CD4-positive, alpha-beta T cell treated with Interferon gamma for 1 hour (primary cell): ENCODE measurements at regions not wholly inside any gene's neighbourhood (a gene's known extent, or its start where the extent isn't known, plus 50 kb on each side); places are given as distances from the start of the nearest gene placed in this dataset.

ENCODE experiments used
- DNase-seq: peaks from one replicate; pipeline ENCODE4 v3.0.0-alpha.2; 2020

GRCh38 chr2:240210198-240210965 is 69.9 kb upstream of the OTOS start:
- DNase-seq: no peak

GRCh38 chr2:240211096-240211495 is 70.6 kb upstream of the OTOS start:
- no peak for DNase-seq

GRCh38 chr2:240211598-240212424 is 71.4 kb upstream of the OTOS start:
- no peak for DNase-seq

- no peak for DNase-seq
Observed at GRCh38 chr2:240212425-240213225, 72.2 kb upstream of the OTOS start.

DNA sequence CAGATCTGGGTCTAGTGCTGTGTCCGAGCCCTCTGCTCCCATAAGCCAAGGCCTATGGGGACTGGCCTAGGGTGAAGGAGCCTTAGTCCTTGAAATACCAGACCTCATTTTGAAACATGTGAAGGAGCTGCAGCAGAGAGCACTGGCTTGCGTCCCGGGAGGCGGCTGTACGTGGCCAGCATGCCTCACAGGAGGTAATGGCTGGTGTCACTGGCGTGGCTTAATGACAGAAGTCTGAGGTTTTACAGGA is 72.7 kb upstream of the OTOS start:
- DNase-seq: no peak

- no peak for DNase-seq
Observed at GRCh38 chr2:240213476-240214421, 73.3 kb upstream of the OTOS start.

GRCh38 chr2:240214790-240215675 is 74.6 kb upstream of the OTOS start:
- DNase-seq: no peak

DNA sequence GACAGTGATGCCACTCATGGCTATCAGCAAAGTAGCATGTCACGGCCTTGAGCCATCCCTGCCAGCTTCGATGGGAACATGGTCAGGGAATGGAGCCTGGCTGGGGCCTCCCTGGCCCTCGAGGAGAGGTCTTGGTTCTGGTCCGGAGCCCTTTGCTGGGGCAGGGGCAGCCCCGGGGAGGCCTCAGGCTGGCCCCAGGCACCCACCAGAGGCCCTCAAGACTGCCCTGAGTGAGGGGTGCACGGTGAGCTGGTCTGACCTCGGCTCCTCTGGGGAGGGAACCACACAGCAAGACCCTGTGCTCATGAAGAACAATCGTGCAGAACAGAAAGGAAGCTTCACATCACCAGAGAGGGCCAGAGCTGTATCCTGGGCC is 75.2 kb upstream of the OTOS start:
- DNase-seq: no peak

- DNase-seq: no peak
Observed at GRCh38 chr2:240216167-240216566, 75.7 kb upstream of the OTOS start.

DNA sequence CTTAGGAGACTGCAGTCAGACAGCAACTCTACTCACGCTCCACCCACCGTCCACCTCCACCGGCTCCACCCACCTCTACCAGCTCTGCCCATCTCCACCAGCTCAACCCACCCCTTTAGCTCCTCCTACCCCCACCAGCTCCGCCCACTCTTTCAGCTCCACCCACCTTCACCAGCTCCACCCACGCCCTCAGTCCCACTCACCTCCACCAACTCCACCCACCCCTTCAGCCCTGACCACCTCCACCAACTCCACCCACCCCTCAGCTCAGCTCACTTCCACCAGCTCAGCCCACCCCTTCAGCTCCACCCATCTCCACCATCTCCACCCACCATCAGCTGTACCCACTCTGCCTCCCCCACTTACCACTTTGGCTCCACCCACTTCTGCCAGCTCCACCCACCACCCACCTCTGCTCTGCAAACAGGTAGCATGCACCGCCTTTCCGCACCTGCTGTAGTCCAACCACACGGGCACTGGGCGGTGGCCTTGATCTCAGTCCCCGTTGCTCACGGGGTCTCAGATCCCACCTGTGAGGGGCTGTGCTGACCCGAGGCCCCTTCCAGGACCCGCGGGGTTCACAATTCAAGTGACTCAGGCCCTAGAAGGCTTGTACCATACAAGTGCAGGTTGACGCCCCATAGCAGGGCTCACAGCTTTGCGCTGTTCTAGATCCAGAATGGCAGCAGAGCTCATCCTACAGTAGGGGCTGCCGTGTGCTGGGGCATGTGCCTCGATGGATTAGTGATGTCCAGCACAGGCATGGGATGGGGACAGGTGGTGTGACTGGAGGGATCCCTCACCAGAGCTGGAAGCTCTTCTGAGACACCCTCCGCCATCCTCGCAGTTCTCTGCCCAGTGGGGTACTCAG is 77.2 kb upstream of the OTOS start:
- DNase-seq: no peak

DNA sequence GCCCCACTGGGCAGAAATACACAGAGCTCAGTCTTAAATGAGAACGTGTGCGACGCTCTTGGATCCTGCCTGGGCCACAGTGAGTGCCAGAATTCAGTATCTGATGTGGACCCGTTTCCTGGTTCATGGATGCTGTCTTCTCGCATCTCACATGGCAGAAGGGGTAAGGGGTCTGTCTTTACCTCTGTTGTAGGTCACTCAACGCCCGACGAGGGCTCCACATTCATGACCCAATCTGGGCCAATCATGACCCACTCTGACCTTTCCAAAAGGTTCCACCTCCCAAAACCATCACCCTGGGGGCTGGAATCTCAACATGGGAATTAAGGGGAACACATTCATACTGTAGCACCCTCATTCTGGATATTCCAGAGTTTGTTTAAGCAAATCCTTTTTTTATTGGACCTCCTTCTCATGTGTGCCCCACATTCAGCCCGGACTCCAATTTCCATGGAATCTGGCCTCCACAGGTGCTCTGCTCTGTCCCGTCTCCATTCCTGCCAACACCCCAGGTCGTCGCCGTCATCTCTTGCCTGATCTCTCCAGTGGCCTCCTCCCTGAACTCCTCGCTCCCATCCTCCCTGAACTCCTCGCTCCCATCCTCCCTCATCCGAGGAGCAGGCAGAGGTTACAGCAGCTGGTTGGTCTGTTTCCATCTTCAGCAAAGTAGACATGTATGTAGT is 78.9 kb upstream of the OTOS start:
- DNase-seq: no peak

DNA sequence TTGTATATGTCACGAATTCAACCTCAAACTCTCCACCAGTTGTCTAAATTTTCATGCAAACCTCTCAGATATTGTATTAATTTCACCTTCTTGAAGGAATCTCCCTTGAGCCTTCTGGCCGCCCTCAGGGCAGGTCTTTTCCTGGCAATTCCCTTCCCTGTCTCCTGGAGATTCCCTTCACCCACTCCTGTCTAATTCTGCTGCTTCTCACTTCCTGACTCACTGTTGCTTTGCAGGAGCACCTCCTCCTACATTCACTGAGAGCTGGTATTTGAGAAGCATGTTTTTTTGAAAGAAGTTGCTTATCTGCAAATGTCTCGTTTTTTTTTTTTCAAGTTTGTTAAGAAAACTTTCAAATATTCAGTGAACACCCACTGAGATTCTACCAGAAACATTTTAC is 79.9 kb upstream of the OTOS start:
- DNase-seq: no peak

GRCh38 chr2:240223631-240224030 is 83.2 kb upstream of the OTOS start:
- DNase-seq: no peak

DNA sequence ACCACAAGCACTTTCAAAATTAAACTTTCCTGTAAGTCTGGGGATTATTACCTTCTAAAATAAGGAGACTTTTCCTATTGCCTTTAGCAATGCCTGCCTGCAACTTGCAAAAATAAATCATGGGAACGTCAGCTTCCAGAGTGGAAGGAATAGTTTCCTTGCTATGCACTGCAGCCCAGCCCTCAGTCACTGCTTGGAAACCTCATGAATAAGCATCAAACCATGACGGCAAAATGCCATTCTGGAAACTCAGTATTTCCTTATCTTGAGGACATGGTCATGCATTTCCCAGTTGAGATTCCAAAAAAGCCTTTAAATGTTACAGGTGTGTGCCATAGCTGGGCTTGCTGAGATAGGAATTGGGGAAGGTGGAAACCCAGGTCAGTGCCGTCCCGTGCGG is 84.2 kb upstream of the OTOS start:
- no peak for DNase-seq

DNA sequence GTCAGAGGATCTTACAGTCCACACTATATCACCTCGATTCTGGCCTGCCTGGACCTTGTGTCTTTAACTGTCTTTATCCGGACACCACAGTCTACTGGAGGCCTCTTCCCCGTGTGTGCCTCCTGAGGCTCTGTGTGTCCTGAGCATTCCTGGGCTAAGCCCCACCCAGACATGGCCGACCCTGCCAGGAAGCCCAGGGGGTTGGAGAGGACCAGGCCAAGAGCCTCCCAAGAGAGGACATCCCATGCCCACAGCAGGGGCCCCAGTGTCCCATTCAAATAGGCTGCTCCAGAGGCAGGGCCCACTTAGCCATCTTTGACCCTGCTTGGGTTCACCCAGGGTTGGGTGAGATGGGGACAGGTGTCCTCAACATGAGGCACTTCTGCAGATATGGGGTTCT is 84.7 kb upstream of the OTOS start:
- DNase-seq: no peak

DNA sequence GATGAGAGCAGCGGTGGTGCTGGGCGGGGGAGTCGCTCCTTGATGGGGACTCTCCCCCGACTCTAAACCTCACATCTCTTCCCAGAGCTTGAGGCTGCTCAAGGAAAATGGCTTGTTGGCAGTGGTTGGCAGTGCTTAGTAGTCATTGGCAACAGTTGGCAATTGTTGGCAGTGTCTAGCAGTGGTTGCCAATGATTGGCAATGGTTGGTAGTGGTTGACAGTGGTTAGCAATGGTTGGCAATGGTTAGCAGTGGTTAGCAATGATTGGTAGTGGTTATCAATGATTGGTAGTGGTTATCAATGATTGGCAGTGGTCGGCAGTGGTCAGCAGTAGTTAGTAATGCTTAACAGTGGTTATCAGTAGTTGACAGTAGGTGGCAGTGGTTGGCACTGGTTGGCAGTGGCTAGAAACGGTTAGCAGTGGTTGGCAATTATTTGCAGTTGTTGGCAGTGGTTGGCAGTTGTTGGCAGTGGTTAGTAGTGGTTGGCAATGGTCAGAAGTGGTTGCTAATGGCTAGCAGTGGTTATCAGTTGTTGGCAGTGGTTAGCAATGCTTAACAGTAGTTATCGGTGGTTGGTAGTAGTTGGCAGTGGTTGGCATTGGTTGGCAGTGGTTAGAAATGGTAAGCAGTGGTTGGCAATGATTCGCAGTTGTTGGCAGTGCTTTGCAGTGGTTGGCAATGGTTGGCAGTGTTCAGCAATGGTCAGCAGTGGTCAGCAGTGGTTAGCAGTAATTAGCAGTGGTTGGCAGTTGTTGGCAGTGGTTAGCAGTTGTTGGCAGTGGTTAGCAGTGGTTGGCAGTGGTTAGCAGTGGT is 85.4 kb upstream of the OTOS start:
- no peak for DNase-seq

- DNase-seq: no peak
Observed at GRCh38 chr2:240226672-240227537, 86.4 kb upstream of the OTOS start.
